H9 (cell line): ENCODE measurements at regions not wholly inside any gene's neighbourhood (a gene's known extent, or its start where the extent isn't known, plus 50 kb on each side); places are given as distances from the start of the nearest gene placed in this dataset.

Source experiments
- DNase-seq: peaks from one replicate; pipeline ENCODE4 v3.0.0-alpha.2; 2017
- H2AFZ ChIP-seq: one replicate; pipeline ENCODE4 v1.6.1; 2013; ENCODE audit warnings: mild to moderate bottlenecking, low read length, control low read depth, moderate library complexity
- H2AK5ac ChIP-seq: 2 replicates; pipeline ENCODE4 v1.6.1; 2013; ENCODE audit warnings: low read length, control low read depth, mixed read lengths; ENCODE audit not compliant: insufficient read length
- H2BK120ac ChIP-seq: one replicate; pipeline ENCODE4 v1.6.1; 2013; ENCODE audit warnings: low read depth, mild to moderate bottlenecking, low read length, control low read depth, inconsistent platforms; ENCODE audit not compliant: poor library complexity, severe bottlenecking
- H2BK12ac ChIP-seq: 2 replicates; pipeline ENCODE4 v1.6.1; 2013; ENCODE audit warnings: low read length, control low read depth, mixed read lengths, low read depth; ENCODE audit not compliant: insufficient read length
- H2BK15ac ChIP-seq: 2 replicates; pipeline ENCODE4 v1.6.1; 2013; ENCODE audit warnings: low read depth, low read length, control low read depth
- H2BK20ac ChIP-seq: one replicate; pipeline ENCODE4 v1.6.1; 2013; ENCODE audit warnings: low read depth, mild to moderate bottlenecking, low read length, control low read depth, inconsistent platforms; ENCODE audit not compliant: poor library complexity, severe bottlenecking
- H2BK5ac ChIP-seq: 2 replicates; pipeline ENCODE4 v1.6.1; 2013; ENCODE audit warnings: low read length, control low read depth, mixed read lengths; ENCODE audit not compliant: insufficient read length
- H3K14ac ChIP-seq: 2 replicates; pipeline ENCODE4 v1.6.1; 2013; ENCODE audit warnings: low read length, control low read depth; ENCODE audit not compliant: insufficient read depth
- H3K18ac ChIP-seq: 2 replicates; pipeline ENCODE4 v1.6.1; 2013; ENCODE audit warnings: low read depth, mild to moderate bottlenecking, mixed read lengths, low read length, control low read depth; ENCODE audit not compliant: insufficient read length
- H3K23ac ChIP-seq: 2 replicates; pipeline ENCODE4 v1.6.1; 2013; ENCODE audit warnings: low read length, control low read depth, mixed read lengths, low read depth; ENCODE audit not compliant: insufficient read length
- H3K23me2 ChIP-seq: 2 replicates; pipeline ENCODE4 v1.6.1; 2013; ENCODE audit warnings: low read depth, mild to moderate bottlenecking, mixed read lengths, low read length, control low read depth; ENCODE audit not compliant: insufficient read length, poor library complexity, severe bottlenecking
- H3K27ac ChIP-seq: 2 replicates; pipeline ENCODE4 v1.5.1; 2013; ENCODE audit warnings: low read length, control low read depth, mixed read lengths, low read depth; ENCODE audit not compliant: insufficient read length
- H3K27me3 ChIP-seq: 2 replicates; pipeline ENCODE4 v1.6.1; 2013; ENCODE audit warnings: low read length, control low read depth, inconsistent platforms; ENCODE audit not compliant: insufficient read depth
- H3K4ac ChIP-seq: 2 replicates; pipeline ENCODE4 v1.6.1; 2013; ENCODE audit warnings: low read depth, mild to moderate bottlenecking, control low read depth, inconsistent platforms, low read length, moderate library complexity
- H3K4me1 ChIP-seq: 2 replicates; pipeline ENCODE4 v1.6.1; 2013; ENCODE audit warnings: low read length, control low read depth, inconsistent platforms; ENCODE audit not compliant: insufficient read depth
- H3K4me2 ChIP-seq: 2 replicates; pipeline ENCODE4 v1.6.1; 2013; ENCODE audit warnings: low read length, control low read depth, mixed read lengths; ENCODE audit not compliant: insufficient read length, insufficient read depth
- H3K56ac ChIP-seq: 2 replicates; pipeline ENCODE4 v1.6.1; 2013; ENCODE audit warnings: low read depth, mild to moderate bottlenecking, mixed read lengths, low read length, control low read depth; ENCODE audit not compliant: insufficient read length
- H3K79me1 ChIP-seq: 2 replicates; pipeline ENCODE4 v1.6.1; 2013; ENCODE audit warnings: low read depth, mild to moderate bottlenecking, moderate library complexity, low read length, control low read depth, inconsistent platforms; ENCODE audit not compliant: insufficient read depth, poor library complexity, severe bottlenecking
- H3K79me2 ChIP-seq: 2 replicates; pipeline ENCODE4 v1.6.1; 2013; ENCODE audit warnings: low read length, control low read depth, inconsistent platforms; ENCODE audit not compliant: insufficient read depth
- H3K9ac ChIP-seq: 2 replicates; pipeline ENCODE4 v1.6.1; 2013; ENCODE audit warnings: low read length, control low read depth, mixed read lengths; ENCODE audit not compliant: insufficient read length; ENCODE audit errors: extremely low read depth
- H3K9me3 ChIP-seq: one replicate; pipeline ENCODE4 v1.6.1; 2013; ENCODE audit warnings: low read depth, low read length, inconsistent platforms; ENCODE audit not compliant: control insufficient read depth
- H3T11ph ChIP-seq: one replicate; pipeline ENCODE4 v1.6.1; 2013; ENCODE audit warnings: mild to moderate bottlenecking, low read length, control low read depth, inconsistent platforms
- H4K20me1 ChIP-seq: one replicate; pipeline ENCODE4 v1.6.1; 2013; ENCODE audit not compliant: control insufficient read depth, insufficient read length, insufficient read depth
- H4K5ac ChIP-seq: 2 replicates; pipeline ENCODE4 v1.6.1; 2013; ENCODE audit warnings: low read depth, mild to moderate bottlenecking, mixed read lengths, low read length, control low read depth; ENCODE audit not compliant: insufficient read length
- H4K8ac ChIP-seq: replicated peaks from 2 replicates; pipeline ENCODE4 v1.6.1; 2013; ENCODE audit warnings: low read length, control low read depth, mixed read lengths, low read depth; ENCODE audit not compliant: insufficient read length
- H4K91ac ChIP-seq: 2 replicates; pipeline ENCODE4 v1.6.1; 2013; ENCODE audit warnings: low read depth, mild to moderate bottlenecking, moderate library complexity, mixed read lengths, low read length, control low read depth; ENCODE audit not compliant: insufficient read length
- H3K27ac Mint-ChIP-seq, 3 experiments: 2 replicates in 2 of 3; 3 replicates in 1 of 3; pipeline ENCODE4 v1.8.0; 2020 to 2021; ENCODE audit warnings: mixed read lengths in 3 of 3, mild to moderate bottlenecking in 1 of 3, moderate library complexity in 1 of 3
- H3K27me3 Mint-ChIP-seq: 2 replicates; pipeline ENCODE4 v1.8.0; 2021; ENCODE audit warnings: low read depth, mild to moderate bottlenecking, moderate library complexity, mixed read lengths
- H3K36me3 Mint-ChIP-seq, 3 experiments: 2 replicates in 2 of 3; 3 replicates in 1 of 3; pipeline ENCODE4 v1.8.0; 2020 to 2021; ENCODE audit warnings: low read depth in 3 of 3, mixed read lengths in 3 of 3; ENCODE audit not compliant: insufficient read depth in 1 of 3
- H3K4me1 Mint-ChIP-seq, 2 experiments: 2 replicates each; pipeline ENCODE4 v1.8.0; 2020; ENCODE audit warnings: mixed read lengths in 2 of 2
- H3K4me3 Mint-ChIP-seq, 2 experiments: 2 replicates in 1 of 2; 3 replicates in 1 of 2; pipeline ENCODE4 v1.8.0; 2020 to 2021; ENCODE audit warnings: mild to moderate bottlenecking in 2 of 2, mixed read lengths in 2 of 2, moderate library complexity in 1 of 2
- H3K9me3 Mint-ChIP-seq, 2 experiments: 2 replicates in 1 of 2; 3 replicates in 1 of 2; pipeline ENCODE4 v1.8.0; 2020; ENCODE audit warnings: mild to moderate bottlenecking in 2 of 2, mixed read lengths in 2 of 2, moderate library complexity in 1 of 2
- WGBS: extraction: QIAGEN DNeasy Blood & Tissue Kit; methylation state at CpG from one replicate; pipeline ENCODE4 v1.1.7; 2013; ENCODE audit warnings: missing lambda C conversion rate, low lambda C conversion rate, mixed read lengths; ENCODE audit not compliant: insufficient read length; ENCODE audit errors: extremely low coverage; 5-methylcytosine and 5-hydroxymethylcytosine counted together
- TF ChIP-seq, protein P1 (sequence below): fragments of 200-600 bp; sonication (generic); conservative IDR thresholded peaks from 3 replicates; pipeline ENCODE4 v1.8.0; 2021; ENCODE audit warnings: antibody characterized with exemption, mild to moderate bottlenecking

DNA sequence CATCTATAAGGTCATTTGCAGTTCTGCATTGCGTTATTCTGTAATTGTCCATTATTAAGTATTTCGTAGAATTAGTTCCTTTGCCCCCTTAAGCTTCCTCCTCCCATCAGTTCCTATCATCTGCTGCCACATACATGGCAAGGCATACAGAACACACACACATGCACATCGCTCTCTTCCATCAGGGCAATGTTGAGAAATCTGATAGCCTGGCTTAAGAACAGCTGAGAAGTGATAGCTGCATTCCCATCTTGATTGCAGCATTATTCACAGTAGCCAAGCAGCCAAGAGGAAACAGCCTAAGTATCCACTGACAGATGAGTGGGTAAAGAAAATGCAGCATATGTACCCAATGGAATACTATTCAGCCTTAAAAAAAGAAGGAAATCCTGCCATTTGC lies 186.8 kb upstream of the CADM1 start:
- no peak overlapping the region for H3K27ac ChIP-seq
- H3K14ac ChIP-seq: no peak overlapping the region
- no peak overlapping the region for H2AFZ ChIP-seq
- H2BK120ac ChIP-seq: no peak overlapping the region
- no peaks in the 10 kb centered on the region for H3K36me3 Mint-ChIP-seq
- no peaks in the 10 kb centered on the region for H4K20me1 ChIP-seq
- no peak overlapping the region for H3T11ph ChIP-seq
- no peak overlapping the region for H4K91ac ChIP-seq
- H3K18ac ChIP-seq: no peak overlapping the region
- H3K9me3 Mint-ChIP-seq: no peaks in the 10 kb centered on the region
- H3K4me1 Mint-ChIP-seq: peaks cover 9 to 11% of the 10 kb centered on the region in 2 experiments
- no peak overlapping the region for H2AK5ac ChIP-seq
- no peak overlapping the region for H2BK15ac ChIP-seq
- no peak overlapping the region for H3K9ac ChIP-seq
- H2BK12ac ChIP-seq: no peak overlapping the region
- no peaks in the 10 kb centered on the region for H3K23me2 ChIP-seq
- no peak overlapping the region for H4K8ac ChIP-seq
- WGBS: no CpG with 5 or more reads among the region's 3 CpGs
- H3K9me3 ChIP-seq: no peaks in the 10 kb centered on the region
- H3K4me3 Mint-ChIP-seq: no peak overlapping the region
- no peak overlapping the region for H3K4ac ChIP-seq
- no peaks in the 10 kb centered on the region for H3K79me1 ChIP-seq
- H4K5ac ChIP-seq: no peak overlapping the region
- no peak overlapping the region for H2BK20ac ChIP-seq
- H3K4me2 ChIP-seq: no peak overlapping the region
- peaks cover 56% of the 10 kb centered on the region for H3K27me3 Mint-ChIP-seq
- H3K79me2 ChIP-seq: no peaks in the 10 kb centered on the region
- no peak overlapping the region for H3K23ac ChIP-seq
- DNase-seq: no peak
- H3K4me1 ChIP-seq: no peaks in the 10 kb centered on the region
- H3K56ac ChIP-seq: no peak overlapping the region
- no peaks in the 10 kb centered on the region; the same call in 1 of the 2 replicates for H3K27me3 ChIP-seq
- no peak overlapping the region for H2BK5ac ChIP-seq
- no peak overlapping the region for H3K27ac Mint-ChIP-seq
- TF ChIP-seq, protein P1, sequence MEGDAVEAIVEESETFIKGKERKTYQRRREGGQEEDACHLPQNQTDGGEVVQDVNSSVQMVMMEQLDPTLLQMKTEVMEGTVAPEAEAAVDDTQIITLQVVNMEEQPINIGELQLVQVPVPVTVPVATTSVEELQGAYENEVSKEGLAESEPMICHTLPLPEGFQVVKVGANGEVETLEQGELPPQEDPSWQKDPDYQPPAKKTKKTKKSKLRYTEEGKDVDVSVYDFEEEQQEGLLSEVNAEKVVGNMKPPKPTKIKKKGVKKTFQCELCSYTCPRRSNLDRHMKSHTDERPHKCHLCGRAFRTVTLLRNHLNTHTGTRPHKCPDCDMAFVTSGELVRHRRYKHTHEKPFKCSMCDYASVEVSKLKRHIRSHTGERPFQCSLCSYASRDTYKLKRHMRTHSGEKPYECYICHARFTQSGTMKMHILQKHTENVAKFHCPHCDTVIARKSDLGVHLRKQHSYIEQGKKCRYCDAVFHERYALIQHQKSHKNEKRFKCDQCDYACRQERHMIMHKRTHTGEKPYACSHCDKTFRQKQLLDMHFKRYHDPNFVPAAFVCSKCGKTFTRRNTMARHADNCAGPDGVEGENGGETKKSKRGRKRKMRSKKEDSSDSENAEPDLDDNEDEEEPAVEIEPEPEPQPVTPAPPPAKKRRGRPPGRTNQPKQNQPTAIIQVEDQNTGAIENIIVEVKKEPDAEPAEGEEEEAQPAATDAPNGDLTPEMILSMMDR: no peak
